ENCODE measurements at regions not wholly inside any gene's neighbourhood (a gene's known extent, or its start where the extent isn't known, plus 50 kb on each side); places are given as distances from the start of the nearest gene placed in this dataset.

DNA sequence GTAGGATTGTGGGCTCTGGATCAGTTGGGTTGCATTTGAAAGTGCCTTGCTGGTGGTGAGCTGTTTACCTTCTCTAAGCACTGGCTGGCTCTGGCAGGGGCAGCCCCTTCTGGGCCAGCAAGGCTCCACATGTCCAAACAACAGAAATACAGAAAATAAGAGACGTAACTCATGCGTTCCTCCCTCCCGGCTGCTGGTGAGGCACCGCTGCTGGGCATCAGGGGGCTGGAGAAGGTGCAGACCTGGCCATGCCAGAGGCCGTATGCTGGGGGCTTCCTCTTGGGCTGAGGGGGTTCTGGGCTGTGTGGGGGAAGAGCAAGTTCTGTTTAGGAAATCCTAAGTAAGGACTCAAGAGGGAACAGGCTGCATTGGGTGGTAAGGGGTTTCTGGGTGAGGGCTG is 140.6 kb downstream of the URI1 start (continued):
- TF ChIP-seq SP2 (IDR thresholded peaks at IDR 0.05; ENCODE audit: low read length) (no peak), GTF2F1 (IDR thresholded peaks at IDR 0.05; ENCODE audit: borderline replicate concordance, low read depth, low read length) (no peak), EZH2 (IDR thresholded peaks at IDR 0.05; ENCODE audit: low read depth, low read length, severe bottlenecking) (no peak), CREB1 (IDR thresholded peaks at IDR 0.05) (no peak)

Measured in H1 (cell line).